ENCODE measurements at regions not wholly inside any gene's neighbourhood (a gene's known extent, or its start where the extent isn't known, plus 50 kb on each side); places are given as distances from the start of the nearest gene placed in this dataset.

DNA sequence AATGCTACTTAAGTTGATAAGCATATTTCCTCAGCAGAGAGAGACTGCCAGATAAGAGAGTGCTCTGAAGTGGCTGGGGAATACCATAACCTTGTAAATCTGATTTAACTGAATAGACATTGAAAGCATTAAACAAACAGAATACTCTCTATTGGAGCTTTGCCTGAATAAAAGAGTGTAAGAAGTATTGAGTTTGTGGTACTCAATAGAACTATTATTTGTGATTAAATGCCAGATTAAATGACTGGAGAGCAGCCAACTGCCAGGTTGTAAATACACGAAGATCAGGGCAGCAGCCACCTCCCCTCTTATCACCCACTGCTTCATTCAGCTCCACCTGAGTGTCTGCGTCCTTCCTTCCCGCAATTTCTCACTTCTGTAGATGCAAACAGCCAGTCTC, 373.6 kb downstream of the DCDC2C start:
- no peaks in the 10 kb centered on the region for H3K79me2 ChIP-seq (ENCODE audit: control insufficient read depth, low read length)
- H3K9me2 ChIP-seq (replicated peaks; ENCODE audit: control insufficient read depth, low read length): no peaks in the 10 kb centered on the region
- TF ChIP-seq, protein P1, sequence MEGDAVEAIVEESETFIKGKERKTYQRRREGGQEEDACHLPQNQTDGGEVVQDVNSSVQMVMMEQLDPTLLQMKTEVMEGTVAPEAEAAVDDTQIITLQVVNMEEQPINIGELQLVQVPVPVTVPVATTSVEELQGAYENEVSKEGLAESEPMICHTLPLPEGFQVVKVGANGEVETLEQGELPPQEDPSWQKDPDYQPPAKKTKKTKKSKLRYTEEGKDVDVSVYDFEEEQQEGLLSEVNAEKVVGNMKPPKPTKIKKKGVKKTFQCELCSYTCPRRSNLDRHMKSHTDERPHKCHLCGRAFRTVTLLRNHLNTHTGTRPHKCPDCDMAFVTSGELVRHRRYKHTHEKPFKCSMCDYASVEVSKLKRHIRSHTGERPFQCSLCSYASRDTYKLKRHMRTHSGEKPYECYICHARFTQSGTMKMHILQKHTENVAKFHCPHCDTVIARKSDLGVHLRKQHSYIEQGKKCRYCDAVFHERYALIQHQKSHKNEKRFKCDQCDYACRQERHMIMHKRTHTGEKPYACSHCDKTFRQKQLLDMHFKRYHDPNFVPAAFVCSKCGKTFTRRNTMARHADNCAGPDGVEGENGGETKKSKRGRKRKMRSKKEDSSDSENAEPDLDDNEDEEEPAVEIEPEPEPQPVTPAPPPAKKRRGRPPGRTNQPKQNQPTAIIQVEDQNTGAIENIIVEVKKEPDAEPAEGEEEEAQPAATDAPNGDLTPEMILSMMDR (IDR thresholded peaks at IDR 0.05; ENCODE audit: low read depth, low read length, poor library complexity, severe bottlenecking): no peak
- TF ChIP-seq EZH2phosphoT487 (IDR thresholded peaks at IDR 0.05; ENCODE audit: borderline replicate concordance, low read length): no peak
- no peak overlapping the region for H3K4me2 ChIP-seq (ENCODE audit: low read length)
- no peaks in the 10 kb centered on the region for H3K4me1 ChIP-seq (ENCODE audit: control insufficient read depth, low read length)
- H3K27ac ChIP-seq (ENCODE audit: low read depth, low read length): no peak overlapping the region
- no peak overlapping the region for H3K4me3 ChIP-seq (ENCODE audit: low read length)
- no peaks in the 10 kb centered on the region for H3K36me3 ChIP-seq (ENCODE audit: control insufficient read depth, low read length)
- no peaks in the 10 kb centered on the region for H3K9me3 ChIP-seq (ENCODE audit: control insufficient read depth, insufficient read depth, low read length)
- no peaks in the 10 kb centered on the region for H4K20me1 ChIP-seq (ENCODE audit: control insufficient read depth, insufficient read depth, low read depth, low read length)
- H3F3A ChIP-seq (ENCODE audit: control insufficient read depth, insufficient read depth): no peaks in the 10 kb centered on the region
- H3K27me3 ChIP-seq (ENCODE audit: control insufficient read depth, low read length): no peaks in the 10 kb centered on the region

DNA sequence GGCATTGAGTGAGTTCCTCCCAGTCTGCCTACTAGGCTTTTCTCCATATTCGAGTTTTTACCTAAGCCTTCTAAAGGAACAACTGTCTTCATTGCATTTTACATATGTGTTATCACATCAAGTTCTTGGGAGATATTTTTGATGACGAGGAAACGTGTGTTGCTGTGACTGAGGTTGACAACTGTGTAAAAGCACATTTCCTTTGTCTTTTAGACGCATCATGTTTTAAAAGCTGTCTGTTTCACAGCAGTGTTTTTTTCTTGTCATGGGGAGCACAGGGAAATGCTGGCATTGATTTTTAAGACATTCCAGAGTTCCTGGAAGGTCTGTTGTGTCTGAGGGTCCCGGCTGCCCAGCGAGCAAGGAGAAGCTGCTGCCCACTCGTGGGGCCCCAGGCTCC, 381.8 kb downstream of the DCDC2C start:
- Histone ChIP-seq H3K27ac (ENCODE audit: low read depth, low read length) (no peak overlapping the region), H3K27me3 (ENCODE audit: control insufficient read depth, low read length) (no peaks in the 10 kb centered on the region), H3K79me2 (ENCODE audit: control insufficient read depth, low read length) (no peaks in the 10 kb centered on the region), H3K36me3 (ENCODE audit: control insufficient read depth, low read length) (no peaks in the 10 kb centered on the region), H4K20me1 (ENCODE audit: control insufficient read depth, insufficient read depth, low read depth, low read length) (no peaks in the 10 kb centered on the region), H3K4me1 (ENCODE audit: control insufficient read depth, low read length) (no peaks in the 10 kb centered on the region), H3K9me3 (ENCODE audit: control insufficient read depth, insufficient read depth, low read length) (no peaks in the 10 kb centered on the region), H3K9me2 (replicated peaks; ENCODE audit: control insufficient read depth, low read length) (no peaks in the 10 kb centered on the region), H3F3A (ENCODE audit: control insufficient read depth, insufficient read depth) (no peaks in the 10 kb centered on the region), H3K4me2 (ENCODE audit: low read length) (no peak overlapping the region), H3K4me3 (ENCODE audit: low read length) (no peak overlapping the region)
- TF ChIP-seq, protein P1 (IDR thresholded peaks at IDR 0.05; ENCODE audit: low read depth, low read length, poor library complexity, severe bottlenecking): no peak
- TF ChIP-seq EZH2phosphoT487 (IDR thresholded peaks at IDR 0.05; ENCODE audit: borderline replicate concordance, low read length): no peak

DNA sequence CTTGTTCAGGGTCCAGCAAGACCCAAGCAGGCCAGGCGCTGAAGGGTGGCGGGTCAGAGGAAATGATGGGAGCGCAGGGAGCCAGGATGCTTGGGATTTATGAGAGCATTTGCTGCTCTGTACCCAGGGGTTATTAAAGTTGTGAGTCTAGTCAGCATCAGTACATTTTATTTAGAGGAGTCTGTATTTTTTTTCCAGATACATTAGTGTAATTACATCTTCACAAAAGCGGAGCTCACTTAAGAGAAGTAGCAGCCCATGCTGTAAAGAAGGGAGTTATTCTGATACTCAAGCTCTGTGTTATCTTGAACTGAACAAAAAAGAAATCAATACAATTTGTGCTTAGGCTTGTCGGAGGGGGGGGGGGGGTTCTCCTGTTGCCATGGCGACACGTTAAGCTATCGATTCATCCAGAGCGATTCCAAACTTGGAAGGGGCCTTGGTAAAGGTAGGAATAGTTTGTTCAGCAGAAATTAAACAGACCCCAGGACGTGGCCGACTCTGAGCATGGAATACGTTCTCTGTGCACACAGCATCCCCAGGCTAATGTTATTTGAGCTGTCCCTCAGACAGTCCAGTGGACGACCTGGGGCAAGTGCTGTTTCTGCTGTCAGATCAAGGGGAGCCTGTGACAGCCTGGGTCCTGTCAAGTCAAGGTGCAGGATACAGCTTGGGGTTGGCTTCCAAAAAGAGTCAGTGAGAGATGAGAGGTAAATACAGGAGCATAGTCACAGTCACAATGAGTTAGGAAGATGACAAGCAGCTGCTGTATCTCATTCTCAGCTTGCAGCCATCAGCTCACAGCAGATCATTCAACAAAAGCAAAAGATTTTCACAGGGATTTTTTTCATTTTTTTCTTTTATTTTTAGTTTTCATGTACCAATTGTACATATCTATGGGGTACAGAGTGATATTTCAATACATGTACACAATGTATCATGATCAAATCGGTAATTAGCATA, 387.6 kb downstream of the DCDC2C start:
- H3K79me2 ChIP-seq (ENCODE audit: control insufficient read depth, low read length): no peaks in the 10 kb centered on the region

More for the DNA sequence above, 387.6 kb downstream of the DCDC2C start:
- no peak for TF ChIP-seq EZH2phosphoT487 (IDR thresholded peaks at IDR 0.05; ENCODE audit: borderline replicate concordance, low read length)
- TF ChIP-seq, protein P1 (IDR thresholded peaks at IDR 0.05; ENCODE audit: low read depth, low read length, poor library complexity, severe bottlenecking): no peak
- Histone ChIP-seq H3K4me1 (ENCODE audit: control insufficient read depth, low read length) (no peaks in the 10 kb centered on the region), H3K4me3 (ENCODE audit: low read length) (no peak overlapping the region), H3F3A (ENCODE audit: control insufficient read depth, insufficient read depth) (no peaks in the 10 kb centered on the region), H3K9me3 (ENCODE audit: control insufficient read depth, insufficient read depth, low read length) (no peaks in the 10 kb centered on the region), H3K4me2 (ENCODE audit: low read length) (no peak overlapping the region), H4K20me1 (ENCODE audit: control insufficient read depth, insufficient read depth, low read depth, low read length) (no peaks in the 10 kb centered on the region), H3K36me3 (ENCODE audit: control insufficient read depth, low read length) (no peaks in the 10 kb centered on the region), H3K9me2 (replicated peaks; ENCODE audit: control insufficient read depth, low read length) (no peaks in the 10 kb centered on the region), H3K27me3 (ENCODE audit: control insufficient read depth, low read length) (no peaks in the 10 kb centered on the region), H3K27ac (ENCODE audit: low read depth, low read length) (no peak overlapping the region)
